Astrocyte (in vitro differentiated cells and primary cell): ENCODE measurements at regions not wholly inside any gene's neighbourhood (a gene's known extent, or its start where the extent isn't known, plus 50 kb on each side); places are given as distances from the start of the nearest gene placed in this dataset.

Source experiments
- DNase-seq: peaks from one replicate; pipeline ENCODE4 v3.0.0-alpha.2; 2010; ENCODE audit warnings: low read depth
- FAIRE-seq: peaks from 2 replicates; lab custom pipeline; 2011; peaks lifted over from hg19 to GRCh38; lab: Jason Lieb, UNC
- H2AFZ ChIP-seq: 2 replicates; pipeline ENCODE4 v1.6.0; 2012; ENCODE audit warnings: low read depth, low read length, inconsistent platforms
- H3K27ac ChIP-seq: 2 replicates; pipeline ENCODE4 v1.5.1; 2011; ENCODE audit warnings: low read depth, low read length, inconsistent platforms
- H3K27me3 ChIP-seq: 2 replicates; pipeline ENCODE4 v1.6.0; 2011; ENCODE audit warnings: low read length, inconsistent platforms; ENCODE audit not compliant: insufficient read depth
- H3K36me3 ChIP-seq: 2 replicates; pipeline ENCODE4 v1.5.1; 2011; ENCODE audit warnings: low read length, inconsistent platforms; ENCODE audit not compliant: insufficient read depth
- H3K4me1 ChIP-seq: 2 replicates; pipeline ENCODE4 v1.5.1; 2011; ENCODE audit warnings: low read length, inconsistent platforms; ENCODE audit not compliant: insufficient read depth
- H3K4me2 ChIP-seq: 2 replicates; pipeline ENCODE4 v1.6.0; 2012; ENCODE audit warnings: low read length, inconsistent platforms
- H3K4me3 ChIP-seq: 2 replicates; pipeline ENCODE4 v1.5.1; 2011; ENCODE audit warnings: low read depth, mild to moderate bottlenecking, low read length, inconsistent platforms; ENCODE audit not compliant: insufficient read depth
- H3K79me2 ChIP-seq: 2 replicates; pipeline ENCODE4 v1.6.0; 2012; ENCODE audit warnings: mild to moderate bottlenecking, low read length, inconsistent platforms; ENCODE audit not compliant: insufficient read depth
- H3K9ac ChIP-seq: 2 replicates; pipeline ENCODE4 v1.6.0; 2012; ENCODE audit warnings: mild to moderate bottlenecking, low read length, inconsistent platforms
- H3K9me3 ChIP-seq: 2 replicates; pipeline ENCODE4 v1.5.1; 2012; ENCODE audit warnings: low read depth, mild to moderate bottlenecking, low read length, inconsistent platforms; ENCODE audit not compliant: insufficient read depth
- H4K20me1 ChIP-seq: 2 replicates; pipeline ENCODE4 v1.6.0; 2012; ENCODE audit warnings: low read length, inconsistent platforms; ENCODE audit not compliant: insufficient read depth
- H3K27ac Mint-ChIP-seq: one replicate; pipeline ENCODE4 v1.8.0; 2021; ENCODE audit warnings: mild to moderate bottlenecking, mixed read lengths; ENCODE audit not compliant: unreplicated experiment
- H3K27me3 Mint-ChIP-seq: one replicate; pipeline ENCODE4 v1.8.0; 2021; ENCODE audit warnings: low read depth, mixed read lengths; ENCODE audit not compliant: unreplicated experiment
- H3K36me3 Mint-ChIP-seq: one replicate; pipeline ENCODE4 v1.8.0; 2021; ENCODE audit warnings: low read depth, mixed read lengths; ENCODE audit not compliant: unreplicated experiment
- H3K4me1 Mint-ChIP-seq: one replicate; pipeline ENCODE4 v1.8.0; 2021; ENCODE audit warnings: low read depth, mixed read lengths; ENCODE audit not compliant: unreplicated experiment
- H3K4me3 Mint-ChIP-seq: one replicate; pipeline ENCODE4 v1.8.0; 2021; ENCODE audit warnings: mild to moderate bottlenecking, moderate library complexity, mixed read lengths; ENCODE audit not compliant: unreplicated experiment
- H3K9me3 Mint-ChIP-seq: one replicate; pipeline ENCODE4 v1.8.0; 2021; ENCODE audit warnings: mild to moderate bottlenecking, mixed read lengths; ENCODE audit not compliant: unreplicated experiment
- CTCF ChIP-seq: IDR thresholded peaks from 2 replicates; pipeline ENCODE4 v1.5.1; 2011; ENCODE audit warnings: low read depth, mild to moderate bottlenecking, inconsistent platforms, low read length, moderate library complexity; ENCODE audit not compliant: insufficient read depth
- EZH2 ChIP-seq: IDR thresholded peaks from 2 replicates; pipeline ENCODE4 v1.6.1; 2012; ENCODE audit warnings: mild to moderate bottlenecking, low read length, inconsistent platforms; ENCODE audit not compliant: insufficient read depth

GRCh38 chr9:134533850-134534588 is 107.6 kb upstream of the COL5A1 start:
- Mint-ChIP-seq H3K27me3 (no peaks in the 10 kb centered on the region), H3K36me3 (peaks cover 2% of the 10 kb centered on the region), H3K4me3 (no peak overlapping the region), H3K27ac (no peak overlapping the region), H3K9me3 (peaks cover 9% of the 10 kb centered on the region), H3K4me1 (peaks cover 40% of the 10 kb centered on the region)
- FAIRE-seq (no peak), DNase-seq (peak; percentile 80)
- TF ChIP-seq CTCF (no peak), EZH2 (no peak)
- Histone ChIP-seq H3K27me3 (no peaks in the 10 kb centered on the region), H3K9ac (peak overlapping the region; percentile 70), H3K4me1 (peaks cover 39% of the 10 kb centered on the region), H3K9me3 (peaks cover 7% of the 10 kb centered on the region), H3K27ac (peak overlapping the region; percentile 76), H4K20me1 (no peaks in the 10 kb centered on the region), H3K4me2 (peak overlapping the region; percentile 79), H3K36me3 (no peaks in the 10 kb centered on the region), H3K79me2 (no peaks in the 10 kb centered on the region), H2AFZ (peak overlapping the region; percentile 70), H3K4me3 (peak overlapping the region; percentile 32)

GRCh38 chr9:134534661-134535080 is 106.9 kb upstream of the COL5A1 start:
- no peak overlapping the region for H3K4me3 Mint-ChIP-seq
- H3K9ac ChIP-seq = peak overlapping the region; percentile 70
- H3K27me3 Mint-ChIP-seq = no peaks in the 10 kb centered on the region
- peak overlapping the region; percentile 32 for H3K4me3 ChIP-seq
- DNase-seq (peak; percentile 50), FAIRE-seq (no peak)
- H3K27me3 ChIP-seq = no peaks in the 10 kb centered on the region
- peaks cover 7% of the 10 kb centered on the region for H3K9me3 ChIP-seq
- H3K4me1 ChIP-seq = peaks cover 39% of the 10 kb centered on the region
- peak overlapping the region; percentile 70 for H2AFZ ChIP-seq
- peak overlapping the region; percentile 79 for H3K4me2 ChIP-seq
- no peaks in the 10 kb centered on the region for H4K20me1 ChIP-seq
- peak overlapping the region; percentile 76 for H3K27ac ChIP-seq
- H3K4me1 Mint-ChIP-seq = peaks cover 40% of the 10 kb centered on the region
- peaks cover 7% of the 10 kb centered on the region for H3K9me3 Mint-ChIP-seq
- TF ChIP-seq EZH2 (no peak), CTCF (no peak)
- H3K36me3 ChIP-seq = no peaks in the 10 kb centered on the region
- H3K79me2 ChIP-seq = no peaks in the 10 kb centered on the region
- peaks cover 2% of the 10 kb centered on the region for H3K36me3 Mint-ChIP-seq
- peak overlapping the region; percentile 96 for H3K27ac Mint-ChIP-seq

GRCh38 chr9:134535171-134535570 is 106.4 kb upstream of the COL5A1 start:
- Histone ChIP-seq H4K20me1 (no peaks in the 10 kb centered on the region), H3K9me3 (peaks cover 7% of the 10 kb centered on the region), H3K79me2 (no peaks in the 10 kb centered on the region), H2AFZ (no peak overlapping the region), H3K4me1 (peaks cover 39% of the 10 kb centered on the region), H3K4me2 (peak overlapping the region; percentile 80), H3K36me3 (no peaks in the 10 kb centered on the region), H3K27me3 (no peaks in the 10 kb centered on the region), H3K4me3 (no peak overlapping the region), H3K9ac (no peak overlapping the region), H3K27ac (peak overlapping the region; percentile 63)
- no peaks in the 10 kb centered on the region for H3K27me3 Mint-ChIP-seq
- H3K4me3 Mint-ChIP-seq = no peak overlapping the region
- no peak for TF ChIP-seq EZH2
- TF ChIP-seq CTCF = no peak
- DNase-seq = no peak
- peaks cover 2% of the 10 kb centered on the region for H3K36me3 Mint-ChIP-seq
- H3K9me3 Mint-ChIP-seq = peaks cover 7% of the 10 kb centered on the region
- FAIRE-seq = no peak
- peak overlapping the region; percentile 96 for H3K27ac Mint-ChIP-seq
- H3K4me1 Mint-ChIP-seq = peaks cover 40% of the 10 kb centered on the region
